Liver (tissue), 8 donors: ENCODE measurements at regions not wholly inside any gene's neighbourhood (a gene's known extent, or its start where the extent isn't known, plus 50 kb on each side); places are given as distances from the start of the nearest gene placed in this dataset.

Experiments
- DNase-seq: peaks from one replicate; pipeline ENCODE4 v3.0.0-alpha.2; 2017; ENCODE audit warnings: low spot score
- H3K27ac ChIP-seq, 2 donors: one replicate each; pipeline ENCODE4 v1.7.0; 2013; ENCODE audit warnings: inconsistent platforms in 2 of 2, low read length in 2 of 2, control low read depth in 1 of 2, low read depth in 1 of 2, mild to moderate bottlenecking in 1 of 2
- H3K27me3 ChIP-seq, 4 donors: one replicate each; pipeline versions ENCODE4 v1.6.1 to v1.7.0; 2013; ENCODE audit warnings: low read length in 3 of 4, inconsistent platforms in 1 of 4, mild to moderate bottlenecking in 1 of 4, moderate library complexity in 1 of 4; ENCODE audit not compliant: control insufficient read depth in 4 of 4, insufficient read depth in 4 of 4
- H3K36me3 ChIP-seq, 4 donors: one replicate each; pipeline versions ENCODE4 v1.6.1 to v1.7.0; 2013; ENCODE audit warnings: low read length in 3 of 4, mild to moderate bottlenecking in 3 of 4, low read depth in 1 of 4, moderate library complexity in 1 of 4; ENCODE audit not compliant: control insufficient read depth in 4 of 4, insufficient read depth in 3 of 4
- H3K4me1 ChIP-seq, 4 donors: one replicate each; pipeline versions ENCODE4 v1.6.1 to v1.7.0; 2013; ENCODE audit warnings: low read length in 3 of 4, mild to moderate bottlenecking in 3 of 4, moderate library complexity in 1 of 4; ENCODE audit not compliant: control insufficient read depth in 4 of 4, insufficient read depth in 4 of 4
- H3K4me3 ChIP-seq, 3 donors: one replicate each; pipeline versions ENCODE4 v1.6.1 to v1.7.0; 2013; ENCODE audit warnings: low read length in 3 of 3, control low read depth in 1 of 3, low read depth in 1 of 3, mild to moderate bottlenecking in 1 of 3
- H3K9ac ChIP-seq, 2 donors: one replicate each; pipeline ENCODE4 v1.7.0; 2013; ENCODE audit warnings: low read length in 2 of 2, mild to moderate bottlenecking in 2 of 2, moderate library complexity in 2 of 2, control low read depth in 1 of 2, low read depth in 1 of 2
- H3K9me3 ChIP-seq, 4 donors: one replicate each; pipeline versions ENCODE4 v1.6.1 to v1.7.0; 2013; ENCODE audit warnings: low read length in 3 of 4; ENCODE audit not compliant: control insufficient read depth in 4 of 4
- ATF3 ChIP-seq: IDR thresholded peaks from 2 replicates; pipeline ENCODE4 v1.6.1; 2016; ENCODE audit warnings: antibody characterized with exemption
- CTCF ChIP-seq: fragments of 150-350 bp; IDR thresholded peaks from 2 replicates; pipeline ENCODE4 v1.5.1; 2017; ENCODE audit warnings: improper control_type of control experiment, low read depth, low read length; ENCODE audit not compliant: missing input control
- EGR1 ChIP-seq, 2 donors: IDR thresholded peaks; 2 replicates each; pipeline ENCODE4 v1.6.1; 2016 to 2018; ENCODE audit warnings: antibody characterized with exemption in 2 of 2, low read depth in 2 of 2
- FOXA1 ChIP-seq: IDR thresholded peaks from 2 replicates; pipeline ENCODE4 v1.6.1; 2016; ENCODE audit warnings: antibody characterized with exemption
- FOXA2 ChIP-seq: IDR thresholded peaks from 2 replicates; pipeline ENCODE4 v1.6.1; 2016; ENCODE audit warnings: antibody characterized with exemption
- GABPA ChIP-seq, 2 donors: IDR thresholded peaks in 1 of 2; conservative IDR thresholded peaks in 1 of 2; 2 replicates each; pipeline ENCODE4 v1.6.1; 2016; ENCODE audit warnings: antibody characterized with exemption in 2 of 2, mild to moderate bottlenecking in 1 of 2, moderate library complexity in 1 of 2
- HNF4A ChIP-seq, 2 donors: conservative IDR thresholded peaks; 2 replicates each; pipeline ENCODE4 v1.6.1; 2016; ENCODE audit warnings: antibody characterized with exemption in 2 of 2, mild to moderate bottlenecking in 2 of 2
- HNF4G ChIP-seq: IDR thresholded peaks from 2 replicates; pipeline ENCODE4 v1.6.1; 2016; ENCODE audit warnings: antibody characterized with exemption
- JUND ChIP-seq, 2 donors: IDR thresholded peaks; 2 replicates each; pipeline ENCODE4 v1.6.1; 2016; ENCODE audit warnings: antibody characterized with exemption in 2 of 2
- MAX ChIP-seq: IDR thresholded peaks from 2 replicates; pipeline ENCODE4 v1.6.1; 2016; ENCODE audit warnings: antibody characterized with exemption
- NR2F2 ChIP-seq: IDR thresholded peaks from 2 replicates; pipeline ENCODE4 v1.6.1; 2016; ENCODE audit warnings: antibody characterized with exemption
- RAD21 ChIP-seq, 2 donors: IDR thresholded peaks; 2 replicates each; pipeline ENCODE4 v1.6.1; 2016; ENCODE audit warnings: antibody characterized with exemption in 2 of 2, mild to moderate bottlenecking in 2 of 2
- REST ChIP-seq: IDR thresholded peaks from 2 replicates; pipeline ENCODE4 v1.6.1; 2016; ENCODE audit warnings: antibody characterized with exemption, mild to moderate bottlenecking
- RXRA ChIP-seq, 2 donors: IDR thresholded peaks; 2 replicates each; pipeline ENCODE4 v1.6.1; 2017 to 2018; ENCODE audit warnings: antibody characterized with exemption in 2 of 2, mild to moderate bottlenecking in 1 of 2
- SP1 ChIP-seq: IDR thresholded peaks from 2 replicates; pipeline ENCODE4 v1.6.1; 2018; ENCODE audit warnings: antibody characterized with exemption, mild to moderate bottlenecking
- TAF1 ChIP-seq: conservative IDR thresholded peaks from 2 replicates; pipeline ENCODE4 v1.6.1; 2016; ENCODE audit warnings: antibody characterized with exemption, mild to moderate bottlenecking
- YY1 ChIP-seq: IDR thresholded peaks from 2 replicates; pipeline ENCODE4 v1.6.1; 2016; ENCODE audit warnings: antibody characterized with exemption, mild to moderate bottlenecking
- ZBTB33 ChIP-seq: IDR thresholded peaks from 2 replicates; pipeline ENCODE4 v1.6.1; 2016; ENCODE audit warnings: antibody characterized with exemption
- WGBS: extraction: QIAGEN DNeasy Blood & Tissue Kit; methylation state at CpG from one replicate; pipeline ENCODE4 v1.1.7; 2013; 5-methylcytosine and 5-hydroxymethylcytosine counted together
- donor health status: healthy.
- donor health status: healthy.
- donor health status: healthy.
- donor health status: healthy.
- donor health status: healthy.

- no peaks in the 10 kb centered on the region for H3K36me3 ChIP-seq
- peak; percentile 90 for TF ChIP-seq ZBTB33
- TF ChIP-seq TAF1 = no peak
- TF ChIP-seq EGR1 (IDR thresholded peaks at IDR 0.05; ENCODE audit: low read depth in 2 of 2) = peak in 1 of 2 donors; percentile 81
- TF ChIP-seq FOXA2 = peak; percentile 83
- TF ChIP-seq GABPA (IDR thresholded peaks at IDR 0.05 in 1 of 2, conservative IDR thresholded peaks at IDR 0.05 in 1 of 2) = peak in 1 of 2 donors; percentile 11
- TF ChIP-seq NR2F2 = peak; percentile 89
- TF ChIP-seq RXRA (IDR thresholded peaks at IDR 0.05) = peak; percentile 99
- no peak for TF ChIP-seq CTCF
- peak; percentile 96 to 99 for TF ChIP-seq JUND (IDR thresholded peaks at IDR 0.05)
- peak; percentile 93 for TF ChIP-seq SP1
- TF ChIP-seq FOXA1 = peak; percentile 78
- TF ChIP-seq MAX = peak; percentile 85
- peak; percentile 77 for TF ChIP-seq YY1
- peak; percentile 56 for TF ChIP-seq REST
- peak; percentile 70 to 77 for TF ChIP-seq RAD21 (IDR thresholded peaks at IDR 0.05)
- TF ChIP-seq HNF4G = peak; percentile 55
- TF ChIP-seq HNF4A (conservative IDR thresholded peaks at IDR 0.05) = peak; percentile 95
- TF ChIP-seq ATF3 = peak; percentile 99
- H3K4me3 ChIP-seq = peak overlapping the region; percentile 11 to 27 (median 22)
- peak overlapping the region; percentile 94 to 96 for H3K27ac ChIP-seq
- no peaks in the 10 kb centered on the region for H3K27me3 ChIP-seq
- WGBS = 29% methylated on average over 7 of the region's 7 CpGs
- peaks cover 2 to 37% (median 25%) of the 10 kb centered on the region in 4 donors for H3K4me1 ChIP-seq
- H3K9ac ChIP-seq = peak overlapping the region; percentile 50 to 66
- no peaks in the 10 kb centered on the region for H3K9me3 ChIP-seq
- DNase-seq = no peak
These were observed 71.1 kb upstream of the SH3BP4 start for GRCh38 chr2:234880551-234881211.
